SK-N-SH (cell line): ENCODE measurements at regions not wholly inside any gene's neighbourhood (a gene's known extent, or its start where the extent isn't known, plus 50 kb on each side); places are given as distances from the start of the nearest gene placed in this dataset.

Source experiments
- EP300 ChIP-seq, 2 experiments: IDR thresholded peaks; 2 replicates each; pipeline versions ENCODE4 v1.4.0 to v1.6.1; 2012; ENCODE audit warnings: borderline replicate concordance in 1 of 2, low read depth in 1 of 2, low read length in 1 of 2
- FOXM1 ChIP-seq: IDR thresholded peaks from 2 replicates; pipeline ENCODE4 v1.4.0; 2012; ENCODE audit warnings: low read depth, mild to moderate bottlenecking
- MXI1 ChIP-seq: IDR thresholded peaks from 2 replicates; pipeline ENCODE4 v1.6.1; 2012; ENCODE audit warnings: mild to moderate bottlenecking, low read depth, low read length, improper control_type of control experiment
- TAF1 ChIP-seq: IDR thresholded peaks from 2 replicates; pipeline ENCODE4 v1.6.1; 2012; ENCODE audit warnings: low read depth, mild to moderate bottlenecking, low read length, moderate library complexity, borderline replicate concordance
- TF ChIP-seq, protein P1 (sequence below): fragments of 200-600 bp; sonication (generic); IDR thresholded peaks from 2 replicates; pipeline ENCODE4 v1.6.1; 2017; ENCODE audit warnings: antibody characterized with exemption, mild to moderate bottlenecking, moderate library complexity
- TF ChIP-seq, protein P2 (sequence below): IDR thresholded peaks from 2 replicates; pipeline ENCODE4 v1.4.0; 2012; ENCODE audit warnings: low read depth, borderline replicate concordance

DNA sequence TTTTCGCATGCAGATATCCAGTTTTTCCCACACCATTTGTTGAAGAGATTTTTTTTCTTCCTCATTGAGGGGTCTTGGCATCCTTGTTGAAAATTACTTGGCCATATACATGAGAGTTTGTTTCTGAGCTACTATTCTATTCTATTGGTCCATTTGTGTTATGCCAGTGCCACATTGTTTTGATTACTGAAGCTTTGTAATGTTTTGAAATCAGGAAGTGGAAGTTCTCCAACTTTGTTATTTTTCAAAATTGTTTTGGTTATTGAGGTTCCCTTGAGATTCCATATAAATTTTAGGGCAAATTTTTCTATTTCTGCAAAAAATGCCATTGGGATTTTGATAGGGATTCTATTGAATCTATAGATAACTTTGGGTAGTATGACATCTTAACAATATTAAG, 130.3 kb upstream of the PFN2 start:
- TF ChIP-seq FOXM1: no peak
- TF ChIP-seq, protein P1, sequence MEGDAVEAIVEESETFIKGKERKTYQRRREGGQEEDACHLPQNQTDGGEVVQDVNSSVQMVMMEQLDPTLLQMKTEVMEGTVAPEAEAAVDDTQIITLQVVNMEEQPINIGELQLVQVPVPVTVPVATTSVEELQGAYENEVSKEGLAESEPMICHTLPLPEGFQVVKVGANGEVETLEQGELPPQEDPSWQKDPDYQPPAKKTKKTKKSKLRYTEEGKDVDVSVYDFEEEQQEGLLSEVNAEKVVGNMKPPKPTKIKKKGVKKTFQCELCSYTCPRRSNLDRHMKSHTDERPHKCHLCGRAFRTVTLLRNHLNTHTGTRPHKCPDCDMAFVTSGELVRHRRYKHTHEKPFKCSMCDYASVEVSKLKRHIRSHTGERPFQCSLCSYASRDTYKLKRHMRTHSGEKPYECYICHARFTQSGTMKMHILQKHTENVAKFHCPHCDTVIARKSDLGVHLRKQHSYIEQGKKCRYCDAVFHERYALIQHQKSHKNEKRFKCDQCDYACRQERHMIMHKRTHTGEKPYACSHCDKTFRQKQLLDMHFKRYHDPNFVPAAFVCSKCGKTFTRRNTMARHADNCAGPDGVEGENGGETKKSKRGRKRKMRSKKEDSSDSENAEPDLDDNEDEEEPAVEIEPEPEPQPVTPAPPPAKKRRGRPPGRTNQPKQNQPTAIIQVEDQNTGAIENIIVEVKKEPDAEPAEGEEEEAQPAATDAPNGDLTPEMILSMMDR: no peak
- TF ChIP-seq, protein P2, sequence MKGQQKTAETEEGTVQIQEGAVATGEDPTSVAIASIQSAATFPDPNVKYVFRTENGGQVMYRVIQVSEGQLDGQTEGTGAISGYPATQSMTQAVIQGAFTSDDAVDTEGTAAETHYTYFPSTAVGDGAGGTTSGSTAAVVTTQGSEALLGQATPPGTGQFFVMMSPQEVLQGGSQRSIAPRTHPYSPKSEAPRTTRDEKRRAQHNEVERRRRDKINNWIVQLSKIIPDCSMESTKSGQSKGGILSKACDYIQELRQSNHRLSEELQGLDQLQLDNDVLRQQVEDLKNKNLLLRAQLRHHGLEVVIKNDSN: no peak
- no peak for TF ChIP-seq EP300 (IDR thresholded peaks at IDR 0.05; ENCODE audit: borderline replicate concordance in 1 of 2, low read depth in 1 of 2, low read length in 1 of 2)
- no peak for TF ChIP-seq MXI1
- TF ChIP-seq TAF1: no peak
